ENCODE measurements at regions not wholly inside any gene's neighbourhood (a gene's known extent, or its start where the extent isn't known, plus 50 kb on each side); places are given as distances from the start of the nearest gene placed in this dataset.

DNA sequence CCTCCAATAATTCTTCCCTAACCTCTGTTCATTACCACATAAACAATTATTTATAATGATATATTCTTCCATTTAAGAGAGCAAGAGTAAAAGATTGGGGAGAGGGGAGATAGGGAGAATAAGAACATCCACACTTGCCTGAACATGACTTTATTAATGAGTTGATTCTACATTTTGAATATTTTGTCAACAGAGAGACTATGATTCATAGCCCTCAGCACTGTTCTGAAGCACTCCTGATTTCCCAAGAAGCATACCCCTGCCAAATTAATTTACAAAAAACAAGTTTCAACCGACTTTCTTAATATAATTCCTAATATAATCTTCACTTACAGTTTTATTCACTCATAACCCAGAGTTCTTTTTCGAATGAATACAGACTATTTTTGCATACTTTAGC is 828.8 kb downstream of the ROBO2 start:
- TF ChIP-seq CTCF (conservative IDR thresholded peaks at IDR 0.05 in 1 of 2, IDR thresholded peaks at IDR 0.05 in 1 of 2; ENCODE audit: low read depth in 1 of 2, low read length in 2 of 2) (no peak), EZH2 (IDR thresholded peaks at IDR 0.05; ENCODE audit: low read length, missing control alignments) (no peak)

Measured in fibroblast of lung (primary cell).